K562 (cell line): ENCODE measurements at regions not wholly inside any gene's neighbourhood (a gene's known extent, or its start where the extent isn't known, plus 50 kb on each side); places are given as distances from the start of the nearest gene placed in this dataset.
"Not testable (repeated sequence)": the region's sequence is repeated elsewhere in the genome, so short reads cannot be mapped to it uniquely, and the experiment has no call there.

ENCODE experiments used
- ATAC-seq: fragments of 200-7000 bp; cut with Tn5 transposase; 3 replicates; pipeline ENCODE4 v1.9.1; 2020; ENCODE audit warnings: moderate library complexity
- BruUV-seq: library from RNA; stranded (reverse); fragments of 400-500 nt; replicated peaks from 2 replicates; lab custom pipeline; 2021; lab: Mats Ljungman, UMichigan
- CTCF ChIA-PET: fragments of 300-600 bp; formaldehyde crosslinking; extraction: SDS; loops from one replicate; lab custom pipeline; 2021; ENCODE audit warnings: low intra/inter-chr PET ratio; lab: Yijun Ruan, JAX
- POLR2A ChIA-PET: fragments of 300-600, 350-650 bp; sonication (Branson Sonifier 250); formaldehyde crosslinking; extraction: SDS; loops from one replicate; lab custom pipeline; 2021; ENCODE audit warnings: antibody characterized with exemption, inconsistent platforms; lab: Yijun Ruan, JAX
- DNase-seq, 4 experiments: peaks; one replicate each; pipeline versions ENCODE4 v3.0.0 to v3.0.0-alpha.2; 2011 to 2018; ENCODE audit warnings: low spot score in 3 of 4, mixed read lengths in 3 of 4; ENCODE audit errors: extremely low read depth in 1 of 4
- FAIRE-seq: peaks from 2 replicates; lab custom pipeline; 2011; peaks lifted over from hg19 to GRCh38; lab: Jason Lieb, UNC
- H2AFZ ChIP-seq: 2 replicates; pipeline ENCODE4 v1.6.0; 2011; ENCODE audit warnings: low read depth, low read length, control low read depth, inconsistent platforms
- H3K27ac ChIP-seq: fragments of 200-600 bp; 3 replicates; pipeline ENCODE4 v1.8.0; 2011; ENCODE audit warnings: low read depth, mild to moderate bottlenecking, control low read depth, inconsistent platforms, low read length, moderate library complexity, mixed read lengths; ENCODE audit errors: extremely low read depth
- H3K27me3 ChIP-seq, 2 experiments: fragments of 300-600 bp in 1 of 2; 2 replicates in 1 of 2; 3 replicates in 1 of 2; pipeline versions ENCODE4 v1.6.0 to v1.8.0; 2011; ENCODE audit warnings: inconsistent platforms in 2 of 2, low read length in 2 of 2, mild to moderate bottlenecking in 1 of 2, mixed read lengths in 1 of 2, moderate library complexity in 1 of 2; ENCODE audit not compliant: control insufficient read depth in 2 of 2, insufficient read depth in 2 of 2
- H3K36me3 ChIP-seq: fragments of 300-600 bp; 3 replicates; pipeline ENCODE4 v1.8.0; 2011; ENCODE audit warnings: mild to moderate bottlenecking, low read length, inconsistent platforms; ENCODE audit not compliant: control insufficient read depth, insufficient read depth
- H3K4me1 ChIP-seq, 2 experiments: fragments of 200-600 bp in 1 of 2; replicated peaks in 1 of 2; 2 replicates in 1 of 2; 3 replicates in 1 of 2; pipeline versions ENCODE4 v1.5.1 to v1.8.0; 2011; ENCODE audit warnings: inconsistent platforms in 2 of 2, low read length in 2 of 2, mild to moderate bottlenecking in 1 of 2, mixed read lengths in 1 of 2, moderate library complexity in 1 of 2; ENCODE audit not compliant: control insufficient read depth in 2 of 2, insufficient read depth in 2 of 2
- H3K4me2 ChIP-seq: 2 replicates; pipeline ENCODE4 v1.6.1; 2011; ENCODE audit warnings: low read length, control low read depth, inconsistent platforms, mixed read lengths; ENCODE audit not compliant: insufficient read depth
- H3K4me3 ChIP-seq: fragments of 200-600 bp; sonication (generic), shearing (Covaris generic); 2 replicates; pipeline ENCODE4 v1.5.1; 2016; ENCODE audit warnings: control low read depth, inconsistent platforms
- H3K79me2 ChIP-seq: fragments of 200-600 bp; 3 replicates; pipeline ENCODE4 v1.8.0; 2011; ENCODE audit warnings: low read length, inconsistent platforms; ENCODE audit not compliant: control insufficient read depth, insufficient read depth
- H3K9ac ChIP-seq, 2 experiments: 2 replicates each; pipeline versions ENCODE4 v1.6.0 to v1.6.1; 2011; ENCODE audit warnings: low read depth in 2 of 2, low read length in 2 of 2, control low read depth in 1 of 2, inconsistent platforms in 1 of 2, mild to moderate bottlenecking in 1 of 2, mixed read lengths in 1 of 2; ENCODE audit not compliant: insufficient read depth in 1 of 2
- H3K9me1 ChIP-seq: one replicate; pipeline ENCODE4 v1.6.0; 2011; ENCODE audit warnings: inconsistent platforms, mild to moderate bottlenecking, low read length, moderate library complexity; ENCODE audit not compliant: control insufficient read depth, insufficient read depth
- H3K9me3 ChIP-seq: replicated peaks from 2 replicates; pipeline ENCODE4 v1.5.1; 2011; ENCODE audit warnings: low read depth, low read length, inconsistent platforms; ENCODE audit not compliant: control insufficient read depth, insufficient read depth
- H4K20me1 ChIP-seq: replicated peaks from 2 replicates; pipeline ENCODE4 v1.6.1; 2011; ENCODE audit warnings: low read length, inconsistent platforms, mixed read lengths; ENCODE audit not compliant: control insufficient read depth, insufficient read depth
- ZNF76 ChIP-seq: fragments of 250-450 bp; sonication (Bioruptor Pico); IDR thresholded peaks from 2 replicates; pipeline ENCODE4 v1.4.0; 2020; ENCODE audit warnings: mild to moderate bottlenecking, moderate library complexity, borderline replicate concordance
- in situ Hi-C: fragments of 300-500 bp; cut with MboI; formaldehyde crosslinking; loops from 4 replicates; pipeline ENCODE4 v1.15.0; 2018; ENCODE audit warnings: inconsistent platforms, mixed read lengths
- intact Hi-C: fragments of 100-400 bp; cut with micrococcal nuclease; formaldehyde crosslinking; loops from 2 replicates; pipeline ENCODE4 v1.14.2; 2022

- intact Hi-C loops (no loop called here), in situ Hi-C loops (no loop called here)
- Histone ChIP-seq H3K79me2 (no peaks in the 10 kb centered on the region), H4K20me1 (no peaks in the 10 kb centered on the region), H3K36me3 (no peaks in the 10 kb centered on the region), H3K27ac (no peak overlapping the region), H3K4me1 (no peaks in the 10 kb centered on the region), H3K4me2 (no peak overlapping the region), H2AFZ (no peak overlapping the region), H3K9ac (no peak overlapping the region), H3K9me3 (no peaks in the 10 kb centered on the region)
- ATAC-seq (no peak), DNase-seq (no peak)
- BruUV-seq: no TSS peak
- no peak for TF ChIP-seq ZNF76 (CRISPR knock-in tag)
- TF ChIP-seq, all 486 proteins: peak for 0
- ChIA-PET POLR2A (no interaction called here), CTCF (no interaction called here)
- no peak overlapping the region for H3K4me3 ChIP-seq
- no peaks in the 10 kb centered on the region for H3K27me3 ChIP-seq
- no peak for FAIRE-seq
- no peaks in the 10 kb centered on the region for H3K9me1 ChIP-seq
Measured at GRCh38 chr2:144759746-144760145, 239.8 kb upstream of the ZEB2 start.

GRCh38 chr2:144758196-144758595, 238.3 kb upstream of the ZEB2 start:
- H3K4me1 ChIP-seq, H3K79me2 ChIP-seq, H3K27ac ChIP-seq, intact Hi-C loops, H3K36me3 ChIP-seq, H2AFZ ChIP-seq, H4K20me1 ChIP-seq, H3K9ac ChIP-seq, in situ Hi-C loops, BruUV-seq, FAIRE-seq, H3K4me3 ChIP-seq, H3K9me3 ChIP-seq, H3K27me3 ChIP-seq, DNase-seq, POLR2A ChIA-PET, H3K4me2 ChIP-seq, H3K9me1 ChIP-seq, CTCF ChIA-PET, ATAC-seq: not testable (repeated sequence)
